WTC11 (cell line): ENCODE measurements at regions not wholly inside any gene's neighbourhood (a gene's known extent, or its start where the extent isn't known, plus 50 kb on each side); places are given as distances from the start of the nearest gene placed in this dataset.

Experiments used
- ATAC-seq: fragments of 200-7000 bp; cut with Tn5 transposase; 2 replicates; pipeline ENCODE4 v1.10.0; 2021; ENCODE audit warnings: mild to moderate bottlenecking, moderate library complexity
- CTCF ChIA-PET: fragments of 300-600 bp; sonication (Branson Sonifier 250); formaldehyde crosslinking; loops from one replicate; lab custom pipeline; 2021; ENCODE audit warnings: antibody characterized with exemption; lab: Charles Lee
- POLR2A ChIA-PET: fragments of 350-600 bp; sonication (Branson Sonifier 250); formaldehyde crosslinking; loops from one replicate; lab custom pipeline; 2021; ENCODE audit warnings: antibody characterized with exemption; lab: Charles Lee
- DNase-seq: peaks from one replicate; pipeline ENCODE4 v3.0.0; 2021; ENCODE audit warnings: low spot score
- H3K27ac Mint-ChIP-seq: 2 replicates; pipeline ENCODE4 v1.8.0; 2021; ENCODE audit warnings: mixed read lengths
- H3K27me3 Mint-ChIP-seq: 2 replicates; pipeline ENCODE4 v1.8.0; 2021; ENCODE audit warnings: low read depth, mild to moderate bottlenecking, moderate library complexity, mixed read lengths
- H3K36me3 Mint-ChIP-seq: 2 replicates; pipeline ENCODE4 v1.8.0; 2021; ENCODE audit warnings: mixed read lengths
- H3K4me1 Mint-ChIP-seq: 2 replicates; pipeline ENCODE4 v1.8.0; 2022; ENCODE audit warnings: mixed read lengths
- H3K4me3 Mint-ChIP-seq: 2 replicates; pipeline ENCODE4 v1.8.0; 2021; ENCODE audit warnings: mild to moderate bottlenecking, moderate library complexity, mixed read lengths
- H3K9me3 Mint-ChIP-seq: 2 replicates; pipeline ENCODE4 v1.8.0; 2021; ENCODE audit warnings: mixed read lengths
- ATF6 ChIP-seq: sonication (generic); formaldehyde crosslinking; IDR thresholded peaks from 2 replicates; pipeline ENCODE4 v1.8.1; 2023; ENCODE audit warnings: mild to moderate bottlenecking, missing genetic modification reagents
- CREB1 ChIP-seq: sonication (generic); formaldehyde crosslinking; IDR thresholded peaks from 2 replicates; pipeline ENCODE4 v1.8.0; 2023; ENCODE audit warnings: mild to moderate bottlenecking, missing genetic modification reagents
- ELF4 ChIP-seq: sonication (generic); formaldehyde crosslinking; IDR thresholded peaks from 2 replicates; pipeline ENCODE4 v1.8.1; 2022; ENCODE audit warnings: low read depth, mild to moderate bottlenecking, moderate library complexity, missing genetic modification reagents
- ERG ChIP-seq: fragments of 250-450 bp; sonication (Bioruptor Pico); IDR thresholded peaks from 2 replicates; pipeline ENCODE4 v1.8.0; 2021; ENCODE audit warnings: mild to moderate bottlenecking
- ESRRA ChIP-seq: sonication (generic); formaldehyde crosslinking; IDR thresholded peaks from 2 replicates; pipeline ENCODE4 v1.8.1; 2022; ENCODE audit warnings: mild to moderate bottlenecking, missing genetic modification reagents, borderline replicate concordance
- IRF2 ChIP-seq: sonication (generic); formaldehyde crosslinking; IDR thresholded peaks from 2 replicates; pipeline ENCODE4 v1.8.0; 2022; ENCODE audit warnings: low read depth, missing genetic modification reagents, borderline replicate concordance
- KAT7 ChIP-seq: sonication (generic); formaldehyde crosslinking; IDR thresholded peaks from 2 replicates; pipeline ENCODE4 v1.8.1; 2023; ENCODE audit warnings: missing genetic modification reagents, mild to moderate bottlenecking, borderline replicate concordance
- NFE2L1 ChIP-seq: sonication (generic); formaldehyde crosslinking; IDR thresholded peaks from 2 replicates; pipeline ENCODE4 v1.8.1; 2023; ENCODE audit warnings: missing genetic modification reagents
- NFYB ChIP-seq: sonication (generic); formaldehyde crosslinking; conservative IDR thresholded peaks from 2 replicates; pipeline ENCODE4 v1.8.0; 2022; ENCODE audit warnings: low read depth, missing genetic modification reagents
- NR1H2 ChIP-seq: sonication (generic); formaldehyde crosslinking; IDR thresholded peaks from 2 replicates; pipeline ENCODE4 v1.9.0; 2021; ENCODE audit warnings: mild to moderate bottlenecking, moderate library complexity, missing genetic modification reagents
- OVOL2 ChIP-seq: fragments of 250-450 bp; sonication (Bioruptor Pico); IDR thresholded peaks from 2 replicates; pipeline ENCODE4 v1.9.0; 2021; ENCODE audit warnings: mild to moderate bottlenecking, borderline replicate concordance
- PREB ChIP-seq: sonication (generic); formaldehyde crosslinking; IDR thresholded peaks from 2 replicates; pipeline ENCODE4 v1.8.1; 2022; ENCODE audit warnings: mild to moderate bottlenecking, missing genetic modification reagents, moderate library complexity, borderline replicate concordance
- PRRX2 ChIP-seq: fragments of 250-450 bp; sonication (Bioruptor Pico); IDR thresholded peaks from 2 replicates; pipeline ENCODE4 v1.8.0; 2021; ENCODE audit warnings: mild to moderate bottlenecking
- SOX15 ChIP-seq: fragments of 250-450 bp; sonication (Bioruptor Pico); IDR thresholded peaks from 2 replicates; pipeline ENCODE4 v1.9.0; 2021; ENCODE audit warnings: mild to moderate bottlenecking
- SP1 ChIP-seq: sonication (generic); formaldehyde crosslinking; conservative IDR thresholded peaks from 2 replicates; pipeline ENCODE4 v1.8.1; 2022; ENCODE audit warnings: missing genetic modification reagents
- TEAD4 ChIP-seq: sonication (generic); formaldehyde crosslinking; IDR thresholded peaks from 2 replicates; pipeline ENCODE4 v1.8.0; 2022; ENCODE audit warnings: mild to moderate bottlenecking, missing genetic modification reagents
- TP53 ChIP-seq: sonication (generic); formaldehyde crosslinking; IDR thresholded peaks from 2 replicates; pipeline ENCODE4 v1.8.1; 2023; ENCODE audit warnings: mild to moderate bottlenecking, missing genetic modification reagents
- ZMAT4 ChIP-seq: fragments of 250-450 bp; sonication (Bioruptor Pico); IDR thresholded peaks from 2 replicates; pipeline ENCODE4 v1.9.0; 2021; ENCODE audit warnings: mild to moderate bottlenecking
- ZNF138 ChIP-seq: sonication (generic); formaldehyde crosslinking; conservative IDR thresholded peaks from 2 replicates; pipeline ENCODE4 v1.8.1; 2022; ENCODE audit warnings: mild to moderate bottlenecking, moderate library complexity, missing genetic modification reagents
- ZNF232 ChIP-seq: sonication (generic); formaldehyde crosslinking; IDR thresholded peaks from 2 replicates; pipeline ENCODE4 v1.8.0; 2022; ENCODE audit warnings: mild to moderate bottlenecking, missing genetic modification reagents
- ZNF416 ChIP-seq: fragments of 250-450 bp; sonication (Bioruptor Pico); IDR thresholded peaks from 2 replicates; pipeline ENCODE4 v1.9.0; 2021; ENCODE audit warnings: mild to moderate bottlenecking, inconsistent platforms
- ZNF423 ChIP-seq: fragments of 250-450 bp; sonication (Bioruptor Pico); IDR thresholded peaks from 2 replicates; pipeline ENCODE4 v2.1.2; 2022; ENCODE audit warnings: mild to moderate bottlenecking, moderate library complexity
- ZNF425 ChIP-seq: fragments of 250-450 bp; sonication (Bioruptor Pico); conservative IDR thresholded peaks from 2 replicates; pipeline ENCODE4 v1.9.0; 2021; ENCODE audit warnings: mild to moderate bottlenecking
- ZNF512 ChIP-seq: sonication (generic); formaldehyde crosslinking; IDR thresholded peaks from 2 replicates; pipeline ENCODE4 v1.8.1; 2022; ENCODE audit warnings: missing genetic modification reagents, borderline replicate concordance
- ZNF532 ChIP-seq: fragments of 250-450 bp; sonication (Bioruptor Pico); IDR thresholded peaks from 2 replicates; pipeline ENCODE4 v1.9.0; 2021; ENCODE audit warnings: mild to moderate bottlenecking, borderline replicate concordance

- Mint-ChIP-seq H3K27ac (no peak overlapping the region), H3K27me3 (no peaks in the 10 kb centered on the region), H3K9me3 (peaks cover 57% of the 10 kb centered on the region), H3K4me1 (0 out of 2 replicates have a peak, but pooled peaks cover 5% of the 10 kb centered on the region), H3K4me3 (no peak overlapping the region), H3K36me3 (peaks cover 24% of the 10 kb centered on the region)
- CTCF ChIA-PET, result no interaction called here
- ATAC-seq (no peak), DNase-seq (no peak)
- no peak for TF ChIP-seq SP1
- TF ChIP-seq NR1H2, result no peak
- TF ChIP-seq ZNF232 (CRISPR knock-in tag), result no peak
- TF ChIP-seq ATF6 (CRISPR knock-in tag), result no peak
- no peak for TF ChIP-seq NFE2L1
- no peak for TF ChIP-seq TP53 (CRISPR knock-in tag)
- TF ChIP-seq CREB1 (CRISPR knock-in tag), result no peak
- TF ChIP-seq ZNF532 (CRISPR knock-in tag), result no peak
- TF ChIP-seq KAT7, result no peak
- TF ChIP-seq ZNF138, result no peak
- TF ChIP-seq TEAD4 (CRISPR knock-in tag), result no peak
- TF ChIP-seq ELF4 (CRISPR knock-in tag), result no peak
- POLR2A ChIA-PET, result no interaction called here
These were observed 627.8 kb upstream of the CNTNAP2 start for GRCh38 chr7:145488816-145489215.

GRCh38 chr7:145481985-145482384 is 634.6 kb upstream of the CNTNAP2 start:
- 0 out of 2 replicates have a peak, but pooled peaks cover 8% of the 10 kb centered on the region for H3K36me3 Mint-ChIP-seq
- H3K27ac Mint-ChIP-seq, result no peak overlapping the region
- no peak for DNase-seq
- POLR2A ChIA-PET, result no interaction called here
- peaks cover 20% of the 10 kb centered on the region for H3K9me3 Mint-ChIP-seq
- ATAC-seq, result no peak
- no peaks in the 10 kb centered on the region for H3K27me3 Mint-ChIP-seq
- H3K4me3 Mint-ChIP-seq, result no peak overlapping the region
- CTCF ChIA-PET, result no interaction called here
- TF ChIP-seq ZNF416 (CRISPR knock-in tag) (no peak), ZNF425 (CRISPR knock-in tag) (no peak), IRF2 (CRISPR knock-in tag) (no peak), ZNF423 (no peak), ZNF512 (no peak), ZNF232 (CRISPR knock-in tag) (no peak), PREB (no peak), ELF4 (CRISPR knock-in tag) (no peak), SOX15 (CRISPR knock-in tag) (no peak), PRRX2 (no peak), ESRRA (CRISPR knock-in tag) (no peak), NFYB (CRISPR knock-in tag) (no peak), CREB1 (CRISPR knock-in tag) (no peak), OVOL2 (CRISPR knock-in tag) (no peak), KAT7 (no peak), ERG (CRISPR knock-in tag) (no peak), ZMAT4 (CRISPR knock-in tag) (no peak)
- TF ChIP-seq, all 79 proteins: peak for 0
- no peaks in the 10 kb centered on the region for H3K4me1 Mint-ChIP-seq
